ENCODE measurements at regions not wholly inside any gene's neighbourhood (a gene's known extent, or its start where the extent isn't known, plus 50 kb on each side); places are given as distances from the start of the nearest gene placed in this dataset.

DNA sequence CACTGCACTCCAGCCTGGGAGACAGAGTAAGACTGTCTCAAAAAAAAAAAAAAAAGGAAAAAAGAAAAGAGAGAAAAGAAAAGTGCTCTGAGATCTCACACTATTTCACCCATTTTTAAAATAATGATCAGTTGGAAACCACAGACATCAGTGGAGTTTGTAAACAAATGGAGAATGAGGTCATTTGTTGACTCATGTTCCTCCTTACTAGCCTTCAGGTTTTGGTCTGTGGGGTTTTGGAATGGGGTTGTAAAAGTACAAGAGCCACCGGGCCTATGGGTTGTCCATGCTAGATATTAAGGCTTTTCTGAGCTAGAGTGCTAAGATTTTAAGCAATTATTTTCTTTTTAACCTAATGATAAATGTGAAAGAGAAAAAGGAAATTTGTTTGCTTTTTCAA is 104.4 kb upstream of the PRL start:
- Mint-ChIP-seq H3K27ac (no peak overlapping the region), H3K4me3 (no peak overlapping the region), H3K4me1 (peaks cover 8 to 18% of the 10 kb centered on the region in 2 experiments), H3K36me3 (ENCODE audit: insufficient read depth in 1 of 3, low read depth in 3 of 3) (no peaks in the 10 kb centered on the region; a peak in 2 of 7 replicates), H3K9me3 (no peaks in the 10 kb centered on the region; a peak in 1 of 5 replicates), H3K27me3 (ENCODE audit: low read depth) (no peaks in the 10 kb centered on the region)
- Histone ChIP-seq H3K79me2 (ENCODE audit: insufficient read depth, low read length) (0 out of 2 replicates have a peak, but pooled peaks cover 2% of the 10 kb centered on the region), H2BK120ac (ENCODE audit: low read depth, low read length, poor library complexity, severe bottlenecking) (no peak overlapping the region), H4K91ac (ENCODE audit: insufficient read length, low read depth, low read length) (no peak overlapping the region), H3K4me1 (ENCODE audit: insufficient read depth, low read length) (peaks cover 5% of the 10 kb centered on the region; the same call in 1 of the 2 replicates), H2BK5ac (ENCODE audit: insufficient read length, low read length) (no peak overlapping the region), H3K14ac (ENCODE audit: insufficient read depth, low read length) (no peak overlapping the region), H3K4ac (ENCODE audit: low read depth, low read length) (no peak overlapping the region), H3K18ac (ENCODE audit: insufficient read length, low read depth, low read length) (no peak overlapping the region), H3K23ac (ENCODE audit: insufficient read length, low read depth, low read length) (no peak overlapping the region), H2BK12ac (ENCODE audit: insufficient read length, low read depth, low read length) (no peak overlapping the region), H3K23me2 (ENCODE audit: insufficient read length, low read depth, low read length, poor library complexity, severe bottlenecking) (no peaks in the 10 kb centered on the region), H4K20me1 (ENCODE audit: control insufficient read depth, insufficient read depth, insufficient read length) (no peaks in the 10 kb centered on the region), H3K56ac (ENCODE audit: insufficient read length, low read depth, low read length) (no peak overlapping the region), H3K27ac (ENCODE audit: insufficient read length, low read depth, low read length) (no peak overlapping the region), H4K8ac (replicated peaks; ENCODE audit: insufficient read length, low read depth, low read length) (no peak overlapping the region), H4K5ac (ENCODE audit: insufficient read length, low read depth, low read length) (no peak overlapping the region), H2BK20ac (ENCODE audit: low read depth, low read length, poor library complexity, severe bottlenecking) (no peak overlapping the region), H2AFZ (ENCODE audit: low read length) (no peak overlapping the region), H3K4me2 (ENCODE audit: insufficient read depth, insufficient read length, low read length) (no peak overlapping the region), H3T11ph (ENCODE audit: low read length) (no peak overlapping the region), H3K9ac (ENCODE audit: extremely low read depth, insufficient read length, low read length) (no peak overlapping the region), H3K79me1 (ENCODE audit: insufficient read depth, low read depth, low read length, poor library complexity, severe bottlenecking) (no peaks in the 10 kb centered on the region), H3K27me3 (ENCODE audit: insufficient read depth, low read length) (no peaks in the 10 kb centered on the region), H2BK15ac (ENCODE audit: low read depth, low read length) (no peak overlapping the region), H3K9me3 (ENCODE audit: control insufficient read depth, low read depth, low read length) (no peaks in the 10 kb centered on the region), H2AK5ac (ENCODE audit: insufficient read length, low read length) (no peak overlapping the region)
- no CpG with 5 or more reads among the region's 1 CpG for WGBS (ENCODE audit: extremely low coverage, insufficient read length, low lambda C conversion rate)
- DNase-seq, result no peak
- no peak for TF ChIP-seq CTCF (conservative IDR thresholded peaks at IDR 0.05)
